GM21367 (cell line): ENCODE measurements at regions not wholly inside any gene's neighbourhood (a gene's known extent, or its start where the extent isn't known, plus 50 kb on each side); places are given as distances from the start of the nearest gene placed in this dataset.

Experiments used
- ATAC-seq: cut with Tn5 transposase; IDR thresholded peaks from one replicate; pipeline ENCODE4 v1.9.1; 2021; ENCODE audit not compliant: unreplicated experiment

GRCh38 chr22:48707763-48708557 is 1119.7 kb downstream of the BRD1 start:
- no peak for ATAC-seq

- no peak for ATAC-seq
Measured at GRCh38 chr22:48706934-48707762, 1120.5 kb downstream of the BRD1 start.

GRCh38 chr22:48705917-48706605 is 1121.6 kb downstream of the BRD1 start:
- ATAC-seq = no peak

- ATAC-seq = no peak
Measured at GRCh38 chr22:48705159-48705916, 1122.3 kb downstream of the BRD1 start.

GRCh38 chr22:48704335-48704734 is 1123.3 kb downstream of the BRD1 start:
- no peak for ATAC-seq

- no peak for ATAC-seq
Measured at GRCh38 chr22:48703265-48703941, 1124.3 kb downstream of the BRD1 start.

- no peak for ATAC-seq
Measured at GRCh38 chr22:48702573-48703264, 1125.0 kb downstream of the BRD1 start.

GRCh38 chr22:48701296-48702030 is 1126.2 kb downstream of the BRD1 start:
- ATAC-seq = no peak

- no peak for ATAC-seq
Measured at GRCh38 chr22:48700566-48701295, 1126.9 kb downstream of the BRD1 start.

- no peak for ATAC-seq
Measured at GRCh38 chr22:48700180-48700565, 1127.5 kb downstream of the BRD1 start.

GRCh38 chr22:48699511-48699910 is 1128.2 kb downstream of the BRD1 start:
- no peak for ATAC-seq

- no peak for ATAC-seq
Measured at GRCh38 chr22:48698618-48699017, 1129.1 kb downstream of the BRD1 start.

GRCh38 chr22:48697694-48698276 is 1129.9 kb downstream of the BRD1 start:
- no peak for ATAC-seq

- no peak for ATAC-seq
Measured at GRCh38 chr22:48697223-48697622, 1130.5 kb downstream of the BRD1 start.

- no peak for ATAC-seq
Measured at GRCh38 chr22:48696371-48696770, 1131.3 kb downstream of the BRD1 start.

- ATAC-seq = no peak
Measured at GRCh38 chr22:48695731-48696305, 1131.9 kb downstream of the BRD1 start.

GRCh38 chr22:48695251-48695650 is 1132.4 kb downstream of the BRD1 start:
- no peak for ATAC-seq
